Lower leg skin (tissue), 3 donors: ENCODE measurements at regions not wholly inside any gene's neighbourhood (a gene's known extent, or its start where the extent isn't known, plus 50 kb on each side); places are given as distances from the start of the nearest gene placed in this dataset.

Source experiments
- POLR2A ChIP-seq, 2 donors: fragments of 450-650 bp; IDR thresholded peaks; one replicate each; pipeline ENCODE4 v1.6.1; 2016 to 2017; ENCODE audit warnings: antibody characterized with exemption in 2 of 2, mild to moderate bottlenecking in 1 of 2, moderate library complexity in 1 of 2
- TF ChIP-seq, protein P1 (sequence below), 3 donors: fragments of 450-650 bp; IDR thresholded peaks; one replicate each; pipeline ENCODE4 v1.5.1; 2016; ENCODE audit warnings: antibody characterized with exemption in 3 of 3, mild to moderate bottlenecking in 3 of 3, moderate library complexity in 2 of 3

- TF ChIP-seq, protein P1, sequence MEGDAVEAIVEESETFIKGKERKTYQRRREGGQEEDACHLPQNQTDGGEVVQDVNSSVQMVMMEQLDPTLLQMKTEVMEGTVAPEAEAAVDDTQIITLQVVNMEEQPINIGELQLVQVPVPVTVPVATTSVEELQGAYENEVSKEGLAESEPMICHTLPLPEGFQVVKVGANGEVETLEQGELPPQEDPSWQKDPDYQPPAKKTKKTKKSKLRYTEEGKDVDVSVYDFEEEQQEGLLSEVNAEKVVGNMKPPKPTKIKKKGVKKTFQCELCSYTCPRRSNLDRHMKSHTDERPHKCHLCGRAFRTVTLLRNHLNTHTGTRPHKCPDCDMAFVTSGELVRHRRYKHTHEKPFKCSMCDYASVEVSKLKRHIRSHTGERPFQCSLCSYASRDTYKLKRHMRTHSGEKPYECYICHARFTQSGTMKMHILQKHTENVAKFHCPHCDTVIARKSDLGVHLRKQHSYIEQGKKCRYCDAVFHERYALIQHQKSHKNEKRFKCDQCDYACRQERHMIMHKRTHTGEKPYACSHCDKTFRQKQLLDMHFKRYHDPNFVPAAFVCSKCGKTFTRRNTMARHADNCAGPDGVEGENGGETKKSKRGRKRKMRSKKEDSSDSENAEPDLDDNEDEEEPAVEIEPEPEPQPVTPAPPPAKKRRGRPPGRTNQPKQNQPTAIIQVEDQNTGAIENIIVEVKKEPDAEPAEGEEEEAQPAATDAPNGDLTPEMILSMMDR (IDR thresholded peaks at IDR 0.05): no peak
- no peak for TF ChIP-seq POLR2A (IDR thresholded peaks at IDR 0.05)
Measured at GRCh38 chrX:9340598-9341290, 124.1 kb upstream of the TBL1X start.
